ENCODE measurements at regions not wholly inside any gene's neighbourhood (a gene's known extent, or its start where the extent isn't known, plus 50 kb on each side); places are given as distances from the start of the nearest gene placed in this dataset.

DNA sequence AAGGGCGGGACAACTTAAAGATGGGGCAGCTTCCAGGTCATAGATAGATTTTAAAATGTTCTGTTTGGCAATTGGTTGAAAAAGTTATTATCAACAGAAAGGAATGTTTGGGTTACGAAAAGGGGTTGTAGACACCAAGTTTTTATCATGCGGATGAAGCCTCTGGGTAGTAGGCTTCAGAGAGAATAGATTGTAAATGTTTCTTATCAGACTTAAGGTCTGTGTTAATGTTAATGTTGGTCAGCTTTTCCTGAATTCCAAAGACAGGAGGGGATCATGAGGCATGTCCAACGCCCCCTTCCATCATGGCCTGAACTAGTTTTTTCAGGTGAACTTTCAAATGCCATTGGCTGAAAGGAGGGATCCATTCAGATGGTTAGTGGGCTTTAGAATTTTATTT is 84.2 kb upstream of the KIF5B start:
- no peak for TF ChIP-seq EZH2 (IDR thresholded peaks at IDR 0.05; ENCODE audit: borderline replicate concordance)
- TF ChIP-seq, protein P1, sequence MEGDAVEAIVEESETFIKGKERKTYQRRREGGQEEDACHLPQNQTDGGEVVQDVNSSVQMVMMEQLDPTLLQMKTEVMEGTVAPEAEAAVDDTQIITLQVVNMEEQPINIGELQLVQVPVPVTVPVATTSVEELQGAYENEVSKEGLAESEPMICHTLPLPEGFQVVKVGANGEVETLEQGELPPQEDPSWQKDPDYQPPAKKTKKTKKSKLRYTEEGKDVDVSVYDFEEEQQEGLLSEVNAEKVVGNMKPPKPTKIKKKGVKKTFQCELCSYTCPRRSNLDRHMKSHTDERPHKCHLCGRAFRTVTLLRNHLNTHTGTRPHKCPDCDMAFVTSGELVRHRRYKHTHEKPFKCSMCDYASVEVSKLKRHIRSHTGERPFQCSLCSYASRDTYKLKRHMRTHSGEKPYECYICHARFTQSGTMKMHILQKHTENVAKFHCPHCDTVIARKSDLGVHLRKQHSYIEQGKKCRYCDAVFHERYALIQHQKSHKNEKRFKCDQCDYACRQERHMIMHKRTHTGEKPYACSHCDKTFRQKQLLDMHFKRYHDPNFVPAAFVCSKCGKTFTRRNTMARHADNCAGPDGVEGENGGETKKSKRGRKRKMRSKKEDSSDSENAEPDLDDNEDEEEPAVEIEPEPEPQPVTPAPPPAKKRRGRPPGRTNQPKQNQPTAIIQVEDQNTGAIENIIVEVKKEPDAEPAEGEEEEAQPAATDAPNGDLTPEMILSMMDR (IDR thresholded peaks at IDR 0.05; ENCODE audit: poor library complexity): no peak
- TF ChIP-seq EZH2phosphoT487 (IDR thresholded peaks at IDR 0.05; ENCODE audit: low read depth, severe bottlenecking, unreplicated experiment): no peak
